ENCODE measurements at regions not wholly inside any gene's neighbourhood (a gene's known extent, or its start where the extent isn't known, plus 50 kb on each side); places are given as distances from the start of the nearest gene placed in this dataset.
"Not testable (repeated sequence)": the region's sequence is repeated elsewhere in the genome, so short reads cannot be mapped to it uniquely, and the experiment has no call there.

DNA sequence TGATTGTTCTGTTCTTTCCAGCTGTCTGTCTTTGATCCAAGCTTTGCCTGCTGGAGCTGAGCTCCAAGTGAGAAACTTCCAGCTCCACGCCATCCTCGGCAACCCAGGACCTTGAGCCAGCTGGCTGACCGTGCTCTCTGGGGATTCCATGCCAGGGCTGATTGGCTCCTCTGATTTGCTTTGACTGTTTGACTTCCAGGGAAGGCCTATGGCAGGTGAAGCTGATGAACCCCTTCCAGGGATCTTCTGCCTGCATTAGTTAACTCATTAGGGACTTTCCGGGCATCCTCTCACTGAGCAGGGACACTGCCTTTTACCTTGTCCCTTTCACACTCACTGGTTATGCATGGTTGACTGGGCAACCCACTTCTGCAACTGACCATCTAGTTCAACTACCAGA lies 406.1 kb downstream of the RPS6KC1 start:
- no peak overlapping the region for H3K4me3 Mint-ChIP-seq
- peaks cover 2% of the 10 kb centered on the region for H3K9me3 Mint-ChIP-seq
- ChIA-PET POLR2A (no interaction called here), CTCF (no interaction called here)
- H3K36me3 Mint-ChIP-seq (ENCODE audit: low read depth): no peaks in the 10 kb centered on the region
- ATAC-seq (ENCODE audit: poor library complexity) (no peak), DNase-seq (no peak)
- H3K4me1 Mint-ChIP-seq (ENCODE audit: low read depth): no peaks in the 10 kb centered on the region
- TF ChIP-seq CTCF (IDR thresholded peaks at IDR 0.05): no peak
- Histone ChIP-seq H3K4me3 (ENCODE audit: low read length) (no peak overlapping the region), H3K9me3 (ENCODE audit: control insufficient read depth in 1 of 2, insufficient read depth in 1 of 2, low read length in 2 of 2) (no peaks in the 10 kb centered on the region), H3K27ac (ENCODE audit: low read depth in 1 of 2, low read length in 2 of 2) (no peak overlapping the region), H3K4me1 (ENCODE audit: insufficient read depth, low read length) (no peaks in the 10 kb centered on the region), H3K27me3 (ENCODE audit: control insufficient read depth in 1 of 2, insufficient read depth in 2 of 2, low read length in 2 of 2) (no peaks in the 10 kb centered on the region), H3K36me3 (ENCODE audit: insufficient read depth, low read length) (no peaks in the 10 kb centered on the region)
- intact Hi-C loops (cut with DNase I, micrococcal nuclease): no loop called here
- no peak overlapping the region for H3K27ac Mint-ChIP-seq
- peaks cover 5% of the 10 kb centered on the region for H3K27me3 Mint-ChIP-seq

DNA sequence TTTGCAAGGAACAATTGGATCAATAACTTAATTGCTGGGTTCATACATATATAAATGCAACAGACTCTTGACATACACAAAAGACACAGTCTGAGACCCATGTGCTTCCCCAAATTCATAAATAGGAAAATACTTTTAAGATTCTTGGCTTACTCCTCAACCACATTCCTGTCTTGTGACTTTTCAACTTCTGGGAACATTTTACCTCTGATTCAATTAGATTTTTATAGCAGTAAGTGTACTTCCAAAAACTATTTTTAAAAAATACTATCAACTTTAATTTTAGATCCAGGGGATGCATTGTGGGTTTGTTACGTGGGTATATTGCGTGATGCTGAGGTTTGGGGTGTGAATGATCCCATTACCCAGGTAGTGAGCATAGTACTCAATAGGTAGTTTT lies 406.7 kb downstream of the RPS6KC1 start:
- Histone ChIP-seq H3K27ac (ENCODE audit: low read depth in 1 of 2, low read length in 2 of 2) (no peak overlapping the region), H3K36me3 (ENCODE audit: insufficient read depth, low read length) (no peaks in the 10 kb centered on the region), H3K27me3 (ENCODE audit: control insufficient read depth in 1 of 2, insufficient read depth in 2 of 2, low read length in 2 of 2) (no peaks in the 10 kb centered on the region), H3K9me3 (ENCODE audit: control insufficient read depth in 1 of 2, insufficient read depth in 1 of 2, low read length in 2 of 2) (no peaks in the 10 kb centered on the region), H3K4me3 (ENCODE audit: low read length) (no peak overlapping the region), H3K4me1 (ENCODE audit: insufficient read depth, low read length) (no peaks in the 10 kb centered on the region)
- peaks cover 5% of the 10 kb centered on the region for H3K27me3 Mint-ChIP-seq
- no peak overlapping the region for H3K4me3 Mint-ChIP-seq
- DNase-seq: no peak
- intact Hi-C loops (cut with DNase I, micrococcal nuclease): no loop called here
- CTCF ChIA-PET: no interaction called here
- H3K9me3 Mint-ChIP-seq: peaks cover 2% of the 10 kb centered on the region
- POLR2A ChIA-PET: no interaction called here
- ATAC-seq (ENCODE audit: poor library complexity): no peak
- no peaks in the 10 kb centered on the region for H3K36me3 Mint-ChIP-seq (ENCODE audit: low read depth)
- H3K27ac Mint-ChIP-seq: no peak overlapping the region
- H3K4me1 Mint-ChIP-seq (ENCODE audit: low read depth): no peaks in the 10 kb centered on the region
- no peak for TF ChIP-seq CTCF (IDR thresholded peaks at IDR 0.05)

DNA sequence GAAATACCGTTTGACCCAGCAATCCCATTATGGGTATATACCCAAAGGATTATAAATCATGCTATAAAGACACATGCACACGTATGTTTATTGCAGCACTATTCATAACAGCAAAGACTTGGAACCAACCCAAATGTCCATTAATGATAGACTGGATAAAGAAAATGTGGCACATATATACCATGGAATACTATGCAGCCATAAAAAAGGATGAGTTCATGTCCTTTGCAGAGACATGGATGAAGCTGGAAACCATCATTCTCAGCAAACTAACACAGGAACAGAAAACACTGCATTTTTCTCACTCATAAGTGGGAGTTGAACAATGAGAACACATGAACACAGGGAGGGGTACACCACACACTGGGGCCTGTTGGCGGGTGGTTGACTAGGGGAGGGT lies 411.3 kb downstream of the RPS6KC1 start:
- H3K27me3 ChIP-seq (ENCODE audit: control insufficient read depth in 1 of 2, insufficient read depth in 2 of 2, low read length in 2 of 2); DNase-seq; intact Hi-C loops (cut with DNase I, micrococcal nuclease); CTCF ChIA-PET; H3K9me3 ChIP-seq (ENCODE audit: control insufficient read depth in 1 of 2, insufficient read depth in 1 of 2, low read length in 2 of 2); H3K36me3 ChIP-seq (ENCODE audit: insufficient read depth, low read length); H3K27me3 Mint-ChIP-seq; POLR2A ChIA-PET; H3K4me3 ChIP-seq (ENCODE audit: low read length); H3K9me3 Mint-ChIP-seq; H3K27ac Mint-ChIP-seq; H3K4me1 ChIP-seq (ENCODE audit: insufficient read depth, low read length); H3K4me3 Mint-ChIP-seq; H3K36me3 Mint-ChIP-seq (ENCODE audit: low read depth); H3K27ac ChIP-seq (ENCODE audit: low read depth in 1 of 2, low read length in 2 of 2); ATAC-seq (ENCODE audit: poor library complexity); H3K4me1 Mint-ChIP-seq (ENCODE audit: low read depth): not testable (repeated sequence)

DNA sequence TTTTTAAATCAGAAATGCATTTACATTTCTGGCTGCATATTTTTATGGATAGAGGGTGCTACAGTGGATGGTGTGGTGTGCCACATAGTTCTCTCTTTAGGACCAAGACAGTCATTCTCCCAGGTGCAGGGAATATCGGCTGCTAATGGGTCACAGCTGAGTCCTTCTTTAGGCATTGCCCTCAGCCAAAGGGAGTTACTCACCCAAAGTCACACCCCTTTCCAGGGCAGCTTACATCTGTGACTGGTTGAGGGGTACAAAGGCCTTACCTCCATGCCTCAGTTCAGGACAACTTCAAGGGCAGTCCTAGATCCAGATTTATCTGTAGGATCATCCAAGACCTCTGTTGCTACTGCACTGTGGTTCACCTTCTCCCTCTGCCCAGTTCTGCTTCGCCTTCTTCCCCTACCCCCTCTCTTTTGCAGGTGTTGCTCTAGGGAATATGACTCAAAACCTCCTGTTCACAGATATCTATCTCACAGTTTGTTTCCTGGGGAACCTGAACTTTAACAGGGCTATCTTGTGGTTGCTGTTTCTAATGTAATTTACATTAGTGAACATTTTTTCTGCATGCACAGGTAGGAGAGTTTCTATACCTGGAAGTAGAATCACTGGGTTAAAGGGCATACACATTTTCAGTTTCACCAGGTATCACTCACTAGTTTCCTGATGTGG lies 413.9 kb downstream of the RPS6KC1 start:
- Histone ChIP-seq H3K27me3 (ENCODE audit: control insufficient read depth in 1 of 2, insufficient read depth in 2 of 2, low read length in 2 of 2) (no peaks in the 10 kb centered on the region), H3K27ac (ENCODE audit: low read depth in 1 of 2, low read length in 2 of 2) (no peak overlapping the region), H3K4me3 (ENCODE audit: low read length) (no peak overlapping the region), H3K9me3 (ENCODE audit: control insufficient read depth in 1 of 2, insufficient read depth in 1 of 2, low read length in 2 of 2) (no peaks in the 10 kb centered on the region), H3K4me1 (ENCODE audit: insufficient read depth, low read length) (no peaks in the 10 kb centered on the region), H3K36me3 (ENCODE audit: insufficient read depth, low read length) (no peaks in the 10 kb centered on the region)
- no peak overlapping the region for H3K27ac Mint-ChIP-seq
- intact Hi-C loops (cut with DNase I, micrococcal nuclease): no loop called here
- CTCF ChIA-PET: no interaction called here
- H3K36me3 Mint-ChIP-seq (ENCODE audit: low read depth): no peaks in the 10 kb centered on the region
- POLR2A ChIA-PET: no interaction called here
- peaks cover 20% of the 10 kb centered on the region for H3K27me3 Mint-ChIP-seq
- H3K4me1 Mint-ChIP-seq (ENCODE audit: low read depth): no peaks in the 10 kb centered on the region
- DNase-seq: no peak
- TF ChIP-seq CTCF (IDR thresholded peaks at IDR 0.05): no peak
- H3K9me3 Mint-ChIP-seq: no peaks in the 10 kb centered on the region
- no peak overlapping the region for H3K4me3 Mint-ChIP-seq
- no peak for ATAC-seq (ENCODE audit: poor library complexity)

All from CD4-positive, alpha-beta T cell (primary cell).